NCI-H510A (cell line): ENCODE measurements at regions not wholly inside any gene's neighbourhood (a gene's known extent, or its start where the extent isn't known, plus 50 kb on each side); places are given as distances from the start of the nearest gene placed in this dataset.
A peak's percentile ranks its signal among the peaks of the same experiment; 100 is the strongest.
"Not testable (repeated sequence)": the region's sequence is repeated elsewhere in the genome, so short reads cannot be mapped to it uniquely, and the experiment has no call there.

Experiments used
- DNase-seq: peaks from one replicate; lab custom pipeline; 2025; lab: John Stamatoyannopoulos, UW

- DNase-seq: no peak
Observed at GRCh38 chr14:89697281-89698060, 257.1 kb downstream of the EFCAB11 start.

GRCh38 chr14:89695846-89696245, 258.7 kb downstream of the EFCAB11 start:
- no peak for DNase-seq

- DNase-seq: no peak
Observed at GRCh38 chr14:89690139-89690538, 264.4 kb downstream of the EFCAB11 start.

- DNase-seq: not testable (repeated sequence)
Observed at GRCh38 chr14:89689711-89690110, 264.8 kb downstream of the EFCAB11 start.

GRCh38 chr14:89688507-89689211, 265.9 kb downstream of the EFCAB11 start:
- DNase-seq: no peak

GRCh38 chr14:89687129-89687528, 267.4 kb downstream of the EFCAB11 start:
- DNase-seq: not testable (repeated sequence)

- no peak for DNase-seq
Observed at GRCh38 chr14:89684139-89684538, 267.1 kb upstream of the FOXN3 start.

- DNase-seq: no peak
Observed at GRCh38 chr14:89681086-89682018, 264.3 kb upstream of the FOXN3 start.

GRCh38 chr14:89680156-89680555, 263.1 kb upstream of the FOXN3 start:
- DNase-seq: no peak

- DNase-seq: no peak
Observed at GRCh38 chr14:89678768-89679167, 261.7 kb upstream of the FOXN3 start.

- no peak for DNase-seq
Observed at GRCh38 chr14:89675590-89675989, 258.6 kb upstream of the FOXN3 start.

GRCh38 chr14:89674936-89675335, 257.9 kb upstream of the FOXN3 start:
- no peak for DNase-seq

GRCh38 chr14:89674240-89674639, 257.2 kb upstream of the FOXN3 start:
- DNase-seq: no peak

GRCh38 chr14:89673512-89674225, 256.6 kb upstream of the FOXN3 start:
- DNase-seq: no peak

GRCh38 chr14:89672636-89673511, 255.8 kb upstream of the FOXN3 start:
- DNase-seq: peak; percentile 2

- no peak for DNase-seq
Observed at GRCh38 chr14:89669193-89669592, 252.2 kb upstream of the FOXN3 start.

- DNase-seq: no peak
Observed at GRCh38 chr14:89667983-89668382, 250.9 kb upstream of the FOXN3 start.

- DNase-seq: not testable (repeated sequence)
Observed at GRCh38 chr14:89665300-89666081, 248.5 kb upstream of the FOXN3 start.

GRCh38 chr14:89661392-89661791, 244.4 kb upstream of the FOXN3 start:
- no peak for DNase-seq
